ENCODE measurements at regions not wholly inside any gene's neighbourhood (a gene's known extent, or its start where the extent isn't known, plus 50 kb on each side); places are given as distances from the start of the nearest gene placed in this dataset.

DNA sequence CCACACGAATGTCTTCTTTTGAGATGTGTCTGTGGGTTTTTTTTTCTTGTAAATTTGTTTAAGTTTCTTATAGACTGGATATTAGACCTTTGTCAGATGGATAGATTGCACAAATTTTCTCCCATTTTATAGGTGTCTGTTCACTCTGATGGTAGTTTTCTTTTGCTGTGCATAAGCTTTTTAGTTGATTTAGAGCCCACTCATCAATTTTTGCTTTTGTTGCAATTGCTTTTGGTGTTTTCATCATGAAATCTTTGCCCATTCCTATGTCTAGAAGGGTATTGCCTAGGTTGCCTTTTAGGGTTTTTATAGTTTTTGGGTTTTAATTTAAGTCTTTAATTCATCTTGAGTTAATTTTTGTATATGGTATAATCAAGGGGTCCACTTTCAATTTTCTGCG lies 57.7 kb downstream of the NKX2-2 start:
- H3K9me3 ChIP-seq: no peaks in the 10 kb centered on the region
- peaks cover 9% of the 10 kb centered on the region for H3K27me3 ChIP-seq (ENCODE audit: low read depth)
- DNase-seq (ENCODE audit: low spot score in 2 of 2): no peak
- no peak overlapping the region for H3K4me3 ChIP-seq
- H3K4me1 ChIP-seq: no peaks in the 10 kb centered on the region
- in situ Hi-C loops (cut with MboI; ENCODE audit: low sequenced_read_pairs): no loop called here
- no peaks in the 10 kb centered on the region for H3K36me3 ChIP-seq (replicated peaks)

DNA sequence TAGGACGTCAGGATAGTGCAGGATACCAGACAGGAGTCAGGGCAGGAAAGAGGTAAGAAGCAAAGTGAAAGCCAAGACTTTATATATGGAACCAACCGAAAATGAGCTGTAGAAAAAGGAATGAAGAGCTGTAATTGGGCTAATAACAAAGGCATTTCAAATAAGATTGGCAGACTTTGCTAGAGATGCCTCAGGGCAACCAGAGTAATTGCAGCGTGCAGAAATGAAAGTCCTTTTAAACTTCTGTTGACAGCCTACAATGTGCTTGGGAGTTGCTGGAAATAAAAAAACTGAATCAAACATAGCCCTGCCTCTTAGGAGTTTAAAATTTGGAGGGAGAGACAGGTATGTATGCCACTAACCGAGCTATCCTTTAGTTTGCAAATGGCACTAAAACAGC lies 56.4 kb upstream of the NKX2-4 start:
- no peaks in the 10 kb centered on the region for H3K4me1 ChIP-seq
- H3K36me3 ChIP-seq (replicated peaks): no peaks in the 10 kb centered on the region
- H3K9me3 ChIP-seq: no peaks in the 10 kb centered on the region
- no peak overlapping the region for H3K4me3 ChIP-seq
- in situ Hi-C loops (cut with MboI; ENCODE audit: low sequenced_read_pairs): no loop called here
- H3K27me3 ChIP-seq (ENCODE audit: low read depth): peaks cover 4% of the 10 kb centered on the region
- peak in 1 of 2 experiments; percentile 9 for DNase-seq (ENCODE audit: low spot score in 2 of 2)

DNA sequence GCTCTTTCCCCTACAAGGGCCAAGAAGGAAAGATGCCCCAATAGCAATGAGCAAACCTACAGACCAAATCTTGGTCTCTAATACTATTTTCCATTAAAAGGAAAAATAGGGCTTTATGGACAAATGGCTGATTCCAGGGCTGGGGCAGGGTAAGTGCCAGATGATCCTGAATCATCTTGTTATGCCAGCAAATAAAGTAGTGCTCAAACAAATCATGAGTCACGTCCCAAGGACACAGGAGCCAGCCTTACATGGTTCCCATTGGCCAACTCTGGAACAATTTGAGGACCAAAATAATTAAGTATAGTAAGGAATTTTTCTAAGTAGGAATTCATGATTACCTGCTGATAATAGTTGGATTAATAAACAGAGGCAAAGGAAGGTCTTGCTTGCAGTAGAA lies 53.2 kb upstream of the NKX2-4 start:
- H3K4me3 ChIP-seq: no peak overlapping the region
- in situ Hi-C loops (cut with MboI; ENCODE audit: low sequenced_read_pairs): no loop called here
- no peak for DNase-seq (ENCODE audit: low spot score in 2 of 2)
- no peaks in the 10 kb centered on the region for H3K27me3 ChIP-seq (ENCODE audit: low read depth)
- H3K4me1 ChIP-seq: no peaks in the 10 kb centered on the region
- H3K9me3 ChIP-seq: no peaks in the 10 kb centered on the region
- H3K36me3 ChIP-seq (replicated peaks): no peaks in the 10 kb centered on the region
